SH-SY5Y (cell line): ENCODE measurements at regions not wholly inside any gene's neighbourhood (a gene's known extent, or its start where the extent isn't known, plus 50 kb on each side); places are given as distances from the start of the nearest gene placed in this dataset.

Source experiments
- GATA2 ChIP-seq: IDR thresholded peaks from 2 replicates; pipeline ENCODE4 v1.6.1; 2011; ENCODE audit warnings: mild to moderate bottlenecking, low read depth, low read length
- GATA3 ChIP-seq: IDR thresholded peaks from 2 replicates; pipeline ENCODE4 v1.6.1; 2011; ENCODE audit warnings: low read depth, mild to moderate bottlenecking, low read length, moderate library complexity

DNA sequence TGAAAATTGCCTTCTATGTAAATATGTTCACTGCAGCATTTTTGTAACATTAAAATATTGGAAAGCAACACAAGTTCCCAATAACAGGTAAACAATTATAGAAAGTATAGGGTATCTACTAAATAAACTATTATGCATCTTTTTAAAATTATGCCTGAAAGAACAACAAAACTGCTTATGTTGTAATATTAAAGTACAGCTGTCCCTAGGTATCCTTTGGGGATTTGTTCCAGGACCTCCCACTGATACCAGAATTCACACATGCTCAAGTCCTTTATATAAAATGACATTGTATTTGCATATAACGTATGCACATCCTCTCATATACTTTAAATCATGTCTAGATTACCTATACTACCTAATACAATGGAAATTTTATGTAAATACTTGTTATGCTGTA, 121.8 kb upstream of the TNFSF4 start:
- TF ChIP-seq GATA3 = no peak
- no peak for TF ChIP-seq GATA2
